HG02970 (cell line): ENCODE measurements at regions not wholly inside any gene's neighbourhood (a gene's known extent, or its start where the extent isn't known, plus 50 kb on each side); places are given as distances from the start of the nearest gene placed in this dataset.

ENCODE experiments used
- ATAC-seq: cut with Tn5 transposase; IDR thresholded peaks from one replicate; pipeline ENCODE4 v1.9.1; 2021; ENCODE audit warnings: mild to moderate bottlenecking, moderate library complexity, moderate number of reproducible peaks; ENCODE audit not compliant: unreplicated experiment, low FRiP score

GRCh38 chr2:220628252-220628651 lies 943.9 kb downstream of the EPHA4 start:
- ATAC-seq: no peak

GRCh38 chr2:220641137-220641536 lies 931.0 kb downstream of the EPHA4 start:
- no peak for ATAC-seq

- no peak for ATAC-seq
Measured at GRCh38 chr2:220646424-220646823, 925.7 kb downstream of the EPHA4 start.

GRCh38 chr2:220648628-220649027 lies 923.5 kb downstream of the EPHA4 start:
- ATAC-seq: no peak

GRCh38 chr2:220653776-220654175 lies 918.3 kb downstream of the EPHA4 start:
- no peak for ATAC-seq

DNA sequence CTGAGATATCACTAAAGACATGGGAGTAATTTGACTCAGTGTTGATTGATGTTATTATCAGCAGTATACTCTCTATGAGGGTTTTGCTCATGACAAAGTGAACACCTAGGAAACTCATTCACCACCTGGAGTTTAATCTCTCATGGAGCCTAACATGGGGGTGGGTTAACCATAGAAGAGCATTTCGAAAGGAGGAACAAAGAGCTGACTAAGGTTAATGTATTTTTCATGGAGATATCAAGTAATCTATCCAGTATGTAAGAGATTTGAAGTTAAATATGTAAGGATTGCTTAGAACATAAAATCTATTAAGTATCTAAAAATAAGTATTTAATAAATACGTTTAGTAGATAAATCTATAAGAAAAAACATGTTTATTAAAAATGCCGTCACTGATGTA lies 917.8 kb downstream of the EPHA4 start:
- ATAC-seq: no peak

DNA sequence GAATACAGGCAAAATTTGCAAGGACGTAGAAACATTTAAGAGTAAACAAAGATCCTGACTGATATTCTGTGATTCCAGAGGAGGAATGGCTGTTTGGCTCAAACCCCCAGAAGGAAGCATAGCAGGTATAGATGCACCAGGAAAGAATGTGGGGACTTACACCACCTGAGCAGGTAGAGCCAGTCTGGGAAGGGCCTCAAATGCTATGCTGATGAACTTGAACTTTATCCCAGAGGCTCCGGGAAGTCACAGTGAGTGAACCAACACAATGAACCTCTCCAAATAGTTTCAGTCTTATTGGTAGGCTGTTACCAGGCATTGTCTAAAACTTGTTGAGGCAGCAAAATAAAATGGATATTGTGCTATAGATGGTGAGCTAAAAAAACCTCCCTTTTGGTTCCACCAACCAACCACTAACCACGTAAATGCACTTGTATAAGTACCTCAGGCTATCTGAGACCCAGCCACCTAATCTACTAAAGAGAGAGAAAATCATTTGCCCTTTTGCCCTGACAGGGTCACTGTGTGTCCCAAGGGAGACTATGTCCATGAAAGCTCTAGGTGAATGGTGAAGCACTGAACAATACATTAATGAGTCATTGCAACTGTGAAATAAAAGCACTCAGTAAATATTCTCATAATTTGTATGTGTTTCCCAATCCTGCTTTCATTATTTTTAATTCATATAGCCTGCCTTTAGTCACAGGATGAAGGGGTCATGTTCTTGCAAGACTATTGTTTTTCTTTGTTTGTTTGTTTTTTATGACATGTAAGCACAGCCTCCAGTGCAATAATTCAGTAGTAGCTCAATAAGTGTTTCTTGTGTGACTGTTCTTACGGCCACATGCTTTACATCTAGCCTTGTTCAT lies 911.6 kb downstream of the EPHA4 start:
- no peak for ATAC-seq

- no peak for ATAC-seq
Measured at GRCh38 chr2:220662431-220662830, 909.7 kb downstream of the EPHA4 start.

GRCh38 chr2:220663065-220663464 lies 909.0 kb downstream of the EPHA4 start:
- no peak for ATAC-seq

DNA sequence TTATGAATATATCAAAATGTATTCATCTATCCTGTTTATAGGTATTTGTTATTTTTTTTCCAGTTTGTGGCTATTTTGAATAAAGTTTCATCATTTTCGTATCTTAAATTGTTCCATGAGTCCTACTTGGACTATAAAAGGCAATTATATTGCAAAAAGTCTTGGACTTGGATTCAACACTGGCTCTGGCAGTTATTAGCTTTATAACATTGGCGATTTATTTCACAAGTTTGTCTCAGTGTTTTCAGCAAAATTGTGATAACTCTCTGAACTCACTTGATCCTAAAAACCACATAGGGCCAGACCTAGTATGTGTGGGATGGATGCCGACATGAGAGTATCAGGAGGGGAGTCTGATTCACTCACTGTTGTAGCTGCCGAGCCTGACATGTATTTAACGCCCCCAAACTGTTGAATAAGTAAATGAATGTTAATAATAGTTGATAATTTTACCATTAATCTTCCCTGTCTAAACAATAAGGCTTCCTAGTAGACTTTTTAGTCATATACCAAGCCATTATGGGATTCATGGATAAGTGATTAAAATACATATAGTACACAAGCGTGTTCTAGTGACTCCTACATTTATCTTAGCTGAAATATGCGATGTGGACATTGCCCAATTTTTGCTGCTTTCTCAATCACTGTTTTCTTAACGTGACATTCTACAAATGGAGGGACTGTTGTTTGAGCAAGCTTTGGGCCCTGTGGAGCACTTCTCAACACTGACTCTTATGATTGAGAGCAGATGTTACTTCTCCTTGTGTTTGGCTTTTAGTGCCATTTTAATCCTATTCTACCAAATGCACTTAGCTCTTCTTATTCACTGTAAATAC lies 907.6 kb downstream of the EPHA4 start:
- ATAC-seq: no peak

- ATAC-seq: no peak
Measured at GRCh38 chr2:220665108-220665471, 907.0 kb downstream of the EPHA4 start.

GRCh38 chr2:220669324-220669723 lies 902.8 kb downstream of the EPHA4 start:
- no peak for ATAC-seq

GRCh38 chr2:220670511-220670910 lies 901.6 kb downstream of the EPHA4 start:
- no peak for ATAC-seq

DNA sequence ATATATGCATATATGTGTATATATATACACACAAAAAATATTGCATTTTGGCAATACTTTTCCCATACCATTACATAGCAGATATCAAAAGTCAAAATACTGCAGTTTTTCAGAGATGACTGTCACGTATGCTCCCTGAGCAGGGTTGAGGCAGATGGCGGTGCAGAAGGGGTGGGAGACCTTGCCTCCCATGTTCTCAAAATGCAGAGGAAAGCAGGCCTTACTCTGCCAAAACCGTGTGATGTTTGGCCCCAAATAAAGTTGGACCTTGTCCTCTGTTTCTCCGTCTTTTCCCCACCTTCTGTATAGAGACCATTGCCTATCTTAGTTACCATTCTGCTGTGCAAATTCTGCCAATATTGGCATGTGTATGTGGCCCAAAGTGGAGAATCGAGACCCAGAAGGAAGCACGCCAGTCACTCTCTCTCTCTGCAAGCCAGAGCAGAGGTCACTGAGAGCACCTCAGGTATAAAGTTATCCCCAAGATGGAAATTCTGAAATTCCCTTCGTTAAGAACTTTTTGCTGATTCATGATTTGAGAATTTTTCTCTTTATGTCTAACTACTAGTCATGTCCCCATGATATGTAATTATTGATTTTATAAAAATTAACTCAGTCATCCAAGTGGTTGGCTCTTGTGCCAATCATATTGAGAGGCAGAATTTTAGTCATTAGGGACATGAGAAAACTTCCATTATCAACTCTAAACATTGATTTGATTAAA lies 898.8 kb downstream of the EPHA4 start:
- ATAC-seq: no peak

- ATAC-seq: no peak
Measured at GRCh38 chr2:220674033-220674432, 898.1 kb downstream of the EPHA4 start.

GRCh38 chr2:220676695-220677094 lies 895.4 kb downstream of the EPHA4 start:
- no peak for ATAC-seq

GRCh38 chr2:220678943-220679342 lies 893.2 kb downstream of the EPHA4 start:
- ATAC-seq: no peak

DNA sequence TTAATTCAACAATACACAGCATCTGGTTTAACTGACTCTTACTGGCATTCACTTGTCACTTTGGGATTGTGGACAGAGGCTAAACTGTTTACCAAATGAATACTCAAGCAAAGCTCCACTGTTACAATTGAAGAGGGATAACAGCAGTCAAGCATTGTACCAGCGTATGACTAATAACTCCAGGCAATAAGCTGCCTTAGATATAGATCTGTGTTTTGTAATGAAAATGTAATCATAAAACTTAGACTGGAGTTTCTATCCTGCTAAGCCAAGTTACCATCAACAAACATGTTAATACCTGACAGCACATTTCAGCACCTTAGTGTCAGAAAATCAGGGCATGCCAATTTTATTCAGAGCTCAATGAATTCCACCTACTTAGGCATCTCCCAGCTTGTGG lies 889.5 kb downstream of the EPHA4 start:
- ATAC-seq: no peak

DNA sequence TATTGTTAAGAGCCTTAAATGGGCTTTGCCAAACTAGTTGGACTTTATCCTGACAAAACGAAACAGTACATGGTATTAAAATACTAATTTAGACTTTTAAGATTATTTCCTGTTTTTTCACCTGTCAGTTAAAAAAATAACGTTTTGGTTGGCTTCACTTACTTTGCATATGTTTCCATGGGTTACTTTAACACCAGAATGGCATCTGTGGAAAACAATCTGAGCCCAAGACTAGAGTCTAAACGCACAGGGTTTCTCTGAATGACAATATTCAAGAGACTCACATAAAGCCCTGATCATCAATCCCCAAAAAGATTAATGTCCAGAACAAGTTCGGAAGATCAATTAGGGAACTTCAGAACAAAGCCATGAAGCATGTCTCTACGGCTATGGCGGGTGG lies 888.0 kb downstream of the EPHA4 start:
- no peak for ATAC-seq

DNA sequence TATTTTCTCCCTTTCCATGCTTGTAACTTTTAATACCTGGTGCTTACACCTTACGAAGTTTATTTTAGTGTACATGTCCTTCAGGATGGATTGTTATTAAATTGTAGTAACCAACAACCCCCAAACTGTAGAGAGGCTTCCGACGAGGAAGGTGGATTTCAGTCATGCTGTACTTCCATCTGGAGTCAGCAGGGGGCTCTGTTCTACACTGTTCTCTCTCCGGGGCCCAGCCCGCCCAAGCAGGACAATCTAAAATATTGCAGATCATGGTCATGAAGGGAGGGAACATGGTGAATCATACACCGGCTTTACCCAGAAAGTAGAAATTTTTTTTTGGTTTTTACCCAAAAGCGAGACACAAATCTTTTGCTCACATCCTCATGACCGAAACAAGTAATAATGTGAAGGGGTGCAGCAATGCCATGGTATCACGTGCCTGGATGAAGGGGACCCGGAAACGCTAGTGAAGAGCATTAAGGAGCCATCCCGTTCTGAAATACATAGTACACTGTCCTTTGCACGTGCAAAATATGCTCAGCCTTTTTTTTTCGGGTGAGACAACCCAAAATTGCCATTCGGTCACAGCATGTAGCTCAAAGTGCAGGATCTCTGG lies 884.8 kb downstream of the EPHA4 start:
- peak; percentile 90 for ATAC-seq
